ENCODE measurements at regions not wholly inside any gene's neighbourhood (a gene's known extent, or its start where the extent isn't known, plus 50 kb on each side); places are given as distances from the start of the nearest gene placed in this dataset.

GRCh38 chr7:109020251-109020650 is 450.6 kb downstream of the DNAJB9 start:
- Histone ChIP-seq H3K9ac (ENCODE audit: insufficient read length, low read depth) (no peak overlapping the region), H3K27me3 (ENCODE audit: insufficient read depth, insufficient read length) (no peaks in the 10 kb centered on the region), H3K4me3 (ENCODE audit: insufficient read length, low read depth) (no peak overlapping the region), H3K4me1 (ENCODE audit: insufficient read depth, insufficient read length) (no peaks in the 10 kb centered on the region), H3K9me3 (ENCODE audit: insufficient read depth, low read length) (no peaks in the 10 kb centered on the region), H3K36me3 (ENCODE audit: insufficient read depth, insufficient read length, low read length) (no peaks in the 10 kb centered on the region)
- TF ChIP-seq YY1 (IDR thresholded peaks at IDR 0.05; ENCODE audit: insufficient read depth, insufficient read length): no peak
- TF ChIP-seq ZNF274 (IDR thresholded peaks at IDR 0.05; ENCODE audit: low read depth, low read length): no peak
- no peak for TF ChIP-seq SUZ12 (IDR thresholded peaks at IDR 0.05; ENCODE audit: extremely low read depth, insufficient read depth, insufficient read length)
- no peak for DNase-seq (ENCODE audit: low read depth, low spot score)

- Histone ChIP-seq H3K36me3 (ENCODE audit: insufficient read depth, insufficient read length, low read length) (no peaks in the 10 kb centered on the region), H3K9me3 (ENCODE audit: insufficient read depth, low read length) (no peaks in the 10 kb centered on the region), H3K4me1 (ENCODE audit: insufficient read depth, insufficient read length) (no peaks in the 10 kb centered on the region), H3K9ac (ENCODE audit: insufficient read length, low read depth) (no peak overlapping the region), H3K27me3 (ENCODE audit: insufficient read depth, insufficient read length) (no peaks in the 10 kb centered on the region), H3K4me3 (ENCODE audit: insufficient read length, low read depth) (no peak overlapping the region)
- no peak for DNase-seq (ENCODE audit: low read depth, low spot score)
- TF ChIP-seq ZNF274 (IDR thresholded peaks at IDR 0.05; ENCODE audit: low read depth, low read length) (no peak), SUZ12 (IDR thresholded peaks at IDR 0.05; ENCODE audit: extremely low read depth, insufficient read depth, insufficient read length) (no peak), YY1 (IDR thresholded peaks at IDR 0.05; ENCODE audit: insufficient read depth, insufficient read length) (no peak)
Observed at GRCh38 chr7:109021390-109021789, 451.7 kb downstream of the DNAJB9 start.

- no peak overlapping the region for H3K4me3 ChIP-seq (ENCODE audit: insufficient read length, low read depth)
- TF ChIP-seq SUZ12 (IDR thresholded peaks at IDR 0.05; ENCODE audit: extremely low read depth, insufficient read depth, insufficient read length): no peak
- no peak for TF ChIP-seq YY1 (IDR thresholded peaks at IDR 0.05; ENCODE audit: insufficient read depth, insufficient read length)
- TF ChIP-seq ZNF274 (IDR thresholded peaks at IDR 0.05; ENCODE audit: low read depth, low read length): no peak
- H3K27me3 ChIP-seq (ENCODE audit: insufficient read depth, insufficient read length): no peaks in the 10 kb centered on the region
- no peak overlapping the region for H3K9ac ChIP-seq (ENCODE audit: insufficient read length, low read depth)
- H3K9me3 ChIP-seq (ENCODE audit: insufficient read depth, low read length): no peaks in the 10 kb centered on the region
- no peaks in the 10 kb centered on the region for H3K36me3 ChIP-seq (ENCODE audit: insufficient read depth, insufficient read length, low read length)
- DNase-seq (ENCODE audit: low read depth, low spot score): no peak
- no peaks in the 10 kb centered on the region for H3K4me1 ChIP-seq (ENCODE audit: insufficient read depth, insufficient read length)
Observed at GRCh38 chr7:109029866-109030265, 460.2 kb downstream of the DNAJB9 start.

- TF ChIP-seq SUZ12 (IDR thresholded peaks at IDR 0.05; ENCODE audit: extremely low read depth, insufficient read depth, insufficient read length) (no peak), ZNF274 (IDR thresholded peaks at IDR 0.05; ENCODE audit: low read depth, low read length) (no peak), YY1 (IDR thresholded peaks at IDR 0.05; ENCODE audit: insufficient read depth, insufficient read length) (no peak)
- Histone ChIP-seq H3K9me3 (ENCODE audit: insufficient read depth, low read length) (no peaks in the 10 kb centered on the region), H3K4me1 (ENCODE audit: insufficient read depth, insufficient read length) (no peaks in the 10 kb centered on the region), H3K4me3 (ENCODE audit: insufficient read length, low read depth) (no peak overlapping the region), H3K27me3 (ENCODE audit: insufficient read depth, insufficient read length) (no peaks in the 10 kb centered on the region), H3K36me3 (ENCODE audit: insufficient read depth, insufficient read length, low read length) (no peaks in the 10 kb centered on the region), H3K9ac (ENCODE audit: insufficient read length, low read depth) (no peak overlapping the region)
- DNase-seq (ENCODE audit: low read depth, low spot score): no peak
Observed at GRCh38 chr7:109044691-109045090, 475.0 kb downstream of the DNAJB9 start.

GRCh38 chr7:109049366-109049765 is 479.7 kb downstream of the DNAJB9 start:
- H3K4me1 ChIP-seq (ENCODE audit: insufficient read depth, insufficient read length): no peaks in the 10 kb centered on the region
- H3K36me3 ChIP-seq (ENCODE audit: insufficient read depth, insufficient read length, low read length): no peaks in the 10 kb centered on the region
- no peak for DNase-seq (ENCODE audit: low read depth, low spot score)
- no peak overlapping the region for H3K4me3 ChIP-seq (ENCODE audit: insufficient read length, low read depth)
- H3K9ac ChIP-seq (ENCODE audit: insufficient read length, low read depth): no peak overlapping the region
- no peaks in the 10 kb centered on the region for H3K9me3 ChIP-seq (ENCODE audit: insufficient read depth, low read length)
- H3K27me3 ChIP-seq (ENCODE audit: insufficient read depth, insufficient read length): no peaks in the 10 kb centered on the region
- TF ChIP-seq YY1 (IDR thresholded peaks at IDR 0.05; ENCODE audit: insufficient read depth, insufficient read length): no peak
- TF ChIP-seq SUZ12 (IDR thresholded peaks at IDR 0.05; ENCODE audit: extremely low read depth, insufficient read depth, insufficient read length): no peak
- TF ChIP-seq ZNF274 (IDR thresholded peaks at IDR 0.05; ENCODE audit: low read depth, low read length): no peak

- Histone ChIP-seq H3K27me3 (ENCODE audit: insufficient read depth, insufficient read length) (no peaks in the 10 kb centered on the region), H3K4me1 (ENCODE audit: insufficient read depth, insufficient read length) (no peaks in the 10 kb centered on the region), H3K9ac (ENCODE audit: insufficient read length, low read depth) (no peak overlapping the region), H3K9me3 (ENCODE audit: insufficient read depth, low read length) (no peaks in the 10 kb centered on the region), H3K36me3 (ENCODE audit: insufficient read depth, insufficient read length, low read length) (no peaks in the 10 kb centered on the region), H3K4me3 (ENCODE audit: insufficient read length, low read depth) (no peak overlapping the region)
- DNase-seq (ENCODE audit: low read depth, low spot score): no peak
- TF ChIP-seq ZNF274 (IDR thresholded peaks at IDR 0.05; ENCODE audit: low read depth, low read length) (no peak), YY1 (IDR thresholded peaks at IDR 0.05; ENCODE audit: insufficient read depth, insufficient read length) (no peak), SUZ12 (IDR thresholded peaks at IDR 0.05; ENCODE audit: extremely low read depth, insufficient read depth, insufficient read length) (no peak)
Observed at GRCh38 chr7:109059089-109059488, 489.4 kb downstream of the DNAJB9 start.

- no peak overlapping the region for H3K4me3 ChIP-seq (ENCODE audit: insufficient read length, low read depth)
- H3K9ac ChIP-seq (ENCODE audit: insufficient read length, low read depth): no peak overlapping the region
- H3K9me3 ChIP-seq (ENCODE audit: insufficient read depth, low read length): no peaks in the 10 kb centered on the region
- no peaks in the 10 kb centered on the region for H3K27me3 ChIP-seq (ENCODE audit: insufficient read depth, insufficient read length)
- no peak for DNase-seq (ENCODE audit: low read depth, low spot score)
- TF ChIP-seq ZNF274 (IDR thresholded peaks at IDR 0.05; ENCODE audit: low read depth, low read length) (no peak), SUZ12 (IDR thresholded peaks at IDR 0.05; ENCODE audit: extremely low read depth, insufficient read depth, insufficient read length) (no peak), YY1 (IDR thresholded peaks at IDR 0.05; ENCODE audit: insufficient read depth, insufficient read length) (no peak)
- no peaks in the 10 kb centered on the region for H3K4me1 ChIP-seq (ENCODE audit: insufficient read depth, insufficient read length)
- H3K36me3 ChIP-seq (ENCODE audit: insufficient read depth, insufficient read length, low read length): no peaks in the 10 kb centered on the region
Observed at GRCh38 chr7:109062798-109063197, 493.1 kb downstream of the DNAJB9 start.
